ENCODE measurements at regions not wholly inside any gene's neighbourhood (a gene's known extent, or its start where the extent isn't known, plus 50 kb on each side); places are given as distances from the start of the nearest gene placed in this dataset.

DNA sequence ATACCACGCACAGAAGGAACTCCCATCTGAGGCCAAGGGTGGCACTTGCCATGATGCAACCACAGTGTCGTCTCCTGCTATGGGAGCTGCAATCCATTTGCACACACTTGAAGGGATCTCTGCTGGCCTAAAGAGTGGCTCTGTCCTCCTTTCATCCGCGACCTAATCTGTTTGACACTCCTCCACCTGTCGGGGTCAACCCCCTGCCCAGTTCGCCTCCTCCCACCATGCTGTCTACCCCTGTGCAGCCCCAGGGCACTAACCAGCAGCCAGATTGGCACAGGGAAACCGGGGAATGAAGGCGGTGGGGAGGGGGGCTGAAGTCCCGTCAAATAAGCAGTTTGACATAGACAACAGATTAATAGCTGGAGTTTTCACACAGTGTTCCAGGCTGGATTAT lies 58.1 kb upstream of the FOXQ1 start:
- intact Hi-C loops (cut with micrococcal nuclease): no loop called here
- Histone ChIP-seq H3K4me2 (replicated peaks; ENCODE audit: extremely low read depth, low read length, poor library complexity, severe bottlenecking) (no peak overlapping the region), H3K27ac (ENCODE audit: low read depth in 1 of 2, low read length in 2 of 2) (no peak overlapping the region), H2AFZ (ENCODE audit: insufficient read depth, low read depth, low read length, poor library complexity, severe bottlenecking) (no peak overlapping the region), H3K79me2 (ENCODE audit: insufficient read depth, low read length) (no peaks in the 10 kb centered on the region), H3K4me3 (replicated peaks in 1 of 3; ENCODE audit: low read depth in 2 of 3, low read length in 3 of 3) (no peak overlapping the region), H3K9me3 (replicated peaks in 1 of 2; ENCODE audit: control insufficient read depth in 1 of 2, insufficient read depth in 1 of 2, low read length in 2 of 2) (no peaks in the 10 kb centered on the region), H3K27me3 (ENCODE audit: control insufficient read depth in 2 of 2, insufficient read depth in 2 of 2, low read length in 2 of 2) (peaks cover 0 to 4% of the 10 kb centered on the region in 2 donors), H3K36me3 (replicated peaks in 1 of 2; ENCODE audit: control insufficient read depth in 1 of 2, insufficient read depth in 2 of 2, low read length in 2 of 2) (no peaks in the 10 kb centered on the region), H3K4me1 (ENCODE audit: control insufficient read depth in 1 of 2, insufficient read depth in 2 of 2, low read length in 2 of 2) (no peaks in the 10 kb centered on the region), H4K20me1 (ENCODE audit: insufficient read depth, low read length) (no peaks in the 10 kb centered on the region), H3K9ac (ENCODE audit: insufficient read depth, low read length, poor library complexity, severe bottlenecking) (no peak overlapping the region)
- TF ChIP-seq, protein P1, sequence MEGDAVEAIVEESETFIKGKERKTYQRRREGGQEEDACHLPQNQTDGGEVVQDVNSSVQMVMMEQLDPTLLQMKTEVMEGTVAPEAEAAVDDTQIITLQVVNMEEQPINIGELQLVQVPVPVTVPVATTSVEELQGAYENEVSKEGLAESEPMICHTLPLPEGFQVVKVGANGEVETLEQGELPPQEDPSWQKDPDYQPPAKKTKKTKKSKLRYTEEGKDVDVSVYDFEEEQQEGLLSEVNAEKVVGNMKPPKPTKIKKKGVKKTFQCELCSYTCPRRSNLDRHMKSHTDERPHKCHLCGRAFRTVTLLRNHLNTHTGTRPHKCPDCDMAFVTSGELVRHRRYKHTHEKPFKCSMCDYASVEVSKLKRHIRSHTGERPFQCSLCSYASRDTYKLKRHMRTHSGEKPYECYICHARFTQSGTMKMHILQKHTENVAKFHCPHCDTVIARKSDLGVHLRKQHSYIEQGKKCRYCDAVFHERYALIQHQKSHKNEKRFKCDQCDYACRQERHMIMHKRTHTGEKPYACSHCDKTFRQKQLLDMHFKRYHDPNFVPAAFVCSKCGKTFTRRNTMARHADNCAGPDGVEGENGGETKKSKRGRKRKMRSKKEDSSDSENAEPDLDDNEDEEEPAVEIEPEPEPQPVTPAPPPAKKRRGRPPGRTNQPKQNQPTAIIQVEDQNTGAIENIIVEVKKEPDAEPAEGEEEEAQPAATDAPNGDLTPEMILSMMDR (IDR thresholded peaks at IDR 0.05): no peak
- Mint-ChIP-seq H3K4me1 (no peaks in the 10 kb centered on the region), H3K4me3 (no peak overlapping the region), H3K36me3 (no peaks in the 10 kb centered on the region), H3K27ac (no peak overlapping the region), H3K27me3 (ENCODE audit: low read depth in 3 of 3) (peaks cover 8 to 26% (median 14%) of the 10 kb centered on the region in 3 donors), H3K9me3 (peaks cover 0 to 5% (median 2%) of the 10 kb centered on the region in 7 donors)
- no peak for DNase-seq
- 100% methylated on average over 4 of the region's 9 CpGs for WGBS (ENCODE audit: insufficient coverage)

DNA sequence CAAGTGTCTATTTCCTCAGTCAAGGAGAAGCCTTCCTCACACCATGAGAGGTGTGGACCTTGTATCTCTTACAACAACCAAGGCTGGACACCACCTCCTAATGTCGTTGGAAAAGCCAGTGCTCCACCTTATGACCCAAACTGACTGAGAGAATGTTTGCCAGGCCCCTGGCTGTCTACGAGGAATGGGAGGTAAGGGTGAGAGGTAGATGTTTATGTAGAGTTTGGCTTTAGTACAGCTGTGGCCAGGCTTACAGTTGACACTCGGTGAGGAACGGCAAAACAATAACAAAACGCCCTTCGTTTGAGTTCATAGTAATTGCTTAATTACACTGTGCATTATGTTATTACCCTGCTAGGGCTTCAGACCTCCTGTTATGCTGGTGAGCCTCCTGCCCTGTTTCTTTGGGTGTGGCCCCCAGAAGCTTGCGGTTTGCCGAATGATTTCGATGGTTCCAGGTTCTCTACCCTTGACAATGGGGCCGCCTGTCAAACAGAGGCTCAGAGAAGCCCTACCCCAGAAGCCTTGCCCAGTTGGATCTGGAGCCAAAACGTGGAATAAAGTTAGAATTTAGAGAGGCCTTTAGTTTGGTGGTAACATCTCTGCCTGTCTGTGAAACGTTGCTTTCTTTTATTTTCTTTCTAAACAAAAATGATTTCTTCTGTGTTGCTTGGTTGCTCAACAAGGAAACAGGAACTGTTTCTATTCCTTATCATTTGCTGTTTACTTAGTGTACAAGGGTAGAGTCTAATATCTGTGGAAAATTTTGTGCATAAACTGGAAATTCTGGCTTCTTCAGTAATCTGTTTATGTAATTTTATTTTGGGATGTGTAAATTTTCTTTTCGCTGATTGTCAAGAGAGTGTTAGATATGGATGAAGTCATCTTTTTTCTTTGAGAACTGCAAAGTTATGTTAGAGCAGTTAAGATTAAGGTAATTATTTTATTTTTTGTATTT lies 60.4 kb upstream of the FOXQ1 start:
- intact Hi-C loops (cut with micrococcal nuclease): no loop called here
- TF ChIP-seq, protein P1 (IDR thresholded peaks at IDR 0.05): no peak
- no peaks in the 10 kb centered on the region for H3K36me3 Mint-ChIP-seq
- no peaks in the 10 kb centered on the region for H3K36me3 ChIP-seq (replicated peaks in 1 of 2; ENCODE audit: control insufficient read depth in 1 of 2, insufficient read depth in 2 of 2, low read length in 2 of 2)
- H3K27ac ChIP-seq (ENCODE audit: low read depth in 1 of 2, low read length in 2 of 2): no peak overlapping the region
- H4K20me1 ChIP-seq (ENCODE audit: insufficient read depth, low read length): no peaks in the 10 kb centered on the region
- DNase-seq: no peak
- H3K4me2 ChIP-seq (replicated peaks; ENCODE audit: extremely low read depth, low read length, poor library complexity, severe bottlenecking): no peak overlapping the region
- no peaks in the 10 kb centered on the region for H3K4me1 ChIP-seq (ENCODE audit: control insufficient read depth in 1 of 2, insufficient read depth in 2 of 2, low read length in 2 of 2)
- no peak overlapping the region for H3K9ac ChIP-seq (ENCODE audit: insufficient read depth, low read length, poor library complexity, severe bottlenecking)
- no peaks in the 10 kb centered on the region for H3K9me3 ChIP-seq (replicated peaks in 1 of 2; ENCODE audit: control insufficient read depth in 1 of 2, insufficient read depth in 1 of 2, low read length in 2 of 2)
- no peak overlapping the region for H2AFZ ChIP-seq (ENCODE audit: insufficient read depth, low read depth, low read length, poor library complexity, severe bottlenecking)
- peaks cover 4 to 19% (median 11%) of the 10 kb centered on the region in 3 donors for H3K27me3 Mint-ChIP-seq (ENCODE audit: low read depth in 3 of 3)
- H3K27ac Mint-ChIP-seq: no peak overlapping the region
- H3K4me1 Mint-ChIP-seq: no peaks in the 10 kb centered on the region
- H3K79me2 ChIP-seq (ENCODE audit: insufficient read depth, low read length): no peaks in the 10 kb centered on the region
- peaks cover 0 to 4% (median 2%) of the 10 kb centered on the region in 7 donors for H3K9me3 Mint-ChIP-seq
- no peak overlapping the region for H3K4me3 Mint-ChIP-seq
- WGBS (ENCODE audit: insufficient coverage): 90% methylated on average over 7 of the region's 13 CpGs
- no peak overlapping the region for H3K4me3 ChIP-seq (replicated peaks in 1 of 3; ENCODE audit: low read depth in 2 of 3, low read length in 3 of 3)
- H3K27me3 ChIP-seq (ENCODE audit: control insufficient read depth in 2 of 2, insufficient read depth in 2 of 2, low read length in 2 of 2): peaks cover 0 to 5% of the 10 kb centered on the region in 2 donors
